Muscle of leg (tissue), 3 donors: ENCODE measurements at regions not wholly inside any gene's neighbourhood (a gene's known extent, or its start where the extent isn't known, plus 50 kb on each side); places are given as distances from the start of the nearest gene placed in this dataset.

Experiments used
- DNase-seq: peaks from one replicate; pipeline ENCODE4 v3.0.0; 2013
- H3K27ac ChIP-seq: one replicate; pipeline ENCODE4 v1.5.1; 2013; ENCODE audit warnings: mild to moderate bottlenecking, low read length, control low read depth
- H3K27me3 ChIP-seq: one replicate; pipeline ENCODE4 v1.6.1; 2013; ENCODE audit warnings: low read length; ENCODE audit not compliant: control insufficient read depth, insufficient read depth
- H3K36me3 ChIP-seq: one replicate; pipeline ENCODE4 v1.6.1; 2013; ENCODE audit warnings: low read length; ENCODE audit not compliant: control insufficient read depth, insufficient read depth
- H3K4me1 ChIP-seq: one replicate; pipeline ENCODE4 v1.6.1; 2013; ENCODE audit warnings: low read length; ENCODE audit not compliant: control insufficient read depth, insufficient read depth
- H3K4me3 ChIP-seq: one replicate; pipeline ENCODE4 v1.5.1; 2013; ENCODE audit warnings: low read length, control low read depth
- H3K9me3 ChIP-seq: replicated peaks from 2 replicates; pipeline ENCODE4 v1.6.1; 2013; ENCODE audit warnings: low read depth, low read length; ENCODE audit not compliant: control insufficient read depth
- WGBS: methylation state at CpG from one replicate; pipeline ENCODE4 v1.1.5; 2013; ENCODE audit warnings: missing lambda C conversion rate; ENCODE audit not compliant: insufficient coverage; 5-methylcytosine and 5-hydroxymethylcytosine counted together

DNA sequence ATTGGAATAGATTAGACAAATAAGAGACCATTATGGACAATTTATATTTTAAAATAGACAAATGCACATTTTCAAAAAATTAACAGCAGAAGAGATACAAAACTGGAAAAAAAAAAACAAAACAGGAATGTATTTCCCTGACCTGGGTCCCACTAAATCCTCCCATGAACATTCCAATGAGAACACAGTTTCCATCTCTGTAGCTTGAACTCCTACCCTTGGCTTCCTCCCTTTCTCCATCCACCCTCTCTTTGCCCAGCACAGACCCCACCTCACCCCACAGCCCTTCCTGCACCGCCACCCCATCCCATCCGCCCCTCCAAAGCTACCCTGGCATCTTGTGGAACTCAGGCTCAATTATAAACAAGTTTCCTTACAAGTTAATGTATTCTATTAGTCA is 71.2 kb upstream of the MPP7 start:
- Histone ChIP-seq H3K4me3 (no peak overlapping the region), H3K36me3 (no peaks in the 10 kb centered on the region), H3K4me1 (no peaks in the 10 kb centered on the region), H3K27me3 (no peaks in the 10 kb centered on the region), H3K27ac (no peak overlapping the region), H3K9me3 (no peaks in the 10 kb centered on the region)
- no CpG with 5 or more reads among the region's 2 CpGs for WGBS
- no peak for DNase-seq

DNA sequence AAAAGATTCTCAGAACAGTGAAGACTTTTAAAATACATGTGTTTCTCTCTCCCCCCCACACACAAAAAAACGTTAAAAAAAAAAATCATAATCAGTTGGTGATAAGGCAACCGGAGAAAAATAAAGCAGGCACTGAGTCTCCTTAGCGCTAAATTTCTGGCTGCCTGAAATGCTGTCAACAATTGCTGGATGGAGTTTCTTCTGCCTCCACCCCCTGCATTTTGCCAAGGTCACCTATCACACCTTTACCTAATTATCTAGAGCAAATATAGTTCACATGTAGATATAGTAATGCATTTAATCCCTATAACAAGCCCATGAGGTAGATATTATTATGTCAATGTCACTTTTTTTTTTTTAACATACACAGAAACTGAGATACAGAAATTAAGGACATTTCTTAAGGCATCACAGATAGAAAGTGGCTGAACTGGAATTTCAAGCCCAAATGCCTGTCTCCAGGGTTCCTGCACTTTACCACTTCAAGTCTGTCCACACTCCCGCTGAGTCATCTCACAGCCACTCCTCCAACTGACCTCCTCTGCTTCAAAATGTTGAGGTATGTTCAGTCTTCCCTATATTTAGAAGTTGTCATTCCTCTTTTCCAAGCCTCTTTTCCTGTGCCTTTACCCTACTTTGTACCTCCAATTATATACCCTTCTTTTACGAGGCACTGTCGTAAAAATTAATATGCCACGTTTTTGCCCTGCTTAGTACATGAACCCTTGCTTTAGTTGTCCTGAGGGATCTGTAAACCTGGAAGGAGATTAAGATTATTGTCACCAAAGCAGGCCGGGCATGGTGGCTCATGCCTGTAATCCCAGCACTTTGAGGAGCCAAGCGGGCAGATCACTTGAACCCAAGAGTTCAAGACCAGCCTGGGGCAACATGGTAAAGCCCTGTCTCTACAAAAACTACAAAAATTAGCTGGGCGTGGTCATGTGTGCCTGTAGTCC is 72.8 kb upstream of the MPP7 start:
- H3K27ac ChIP-seq, result no peak overlapping the region
- no peak overlapping the region for H3K4me3 ChIP-seq
- no peaks in the 10 kb centered on the region for H3K4me1 ChIP-seq
- 74% methylated on average over 3 of the region's 10 CpGs for WGBS
- DNase-seq, result no peak
- no peaks in the 10 kb centered on the region for H3K9me3 ChIP-seq
- no peaks in the 10 kb centered on the region for H3K36me3 ChIP-seq
- no peaks in the 10 kb centered on the region for H3K27me3 ChIP-seq

DNA sequence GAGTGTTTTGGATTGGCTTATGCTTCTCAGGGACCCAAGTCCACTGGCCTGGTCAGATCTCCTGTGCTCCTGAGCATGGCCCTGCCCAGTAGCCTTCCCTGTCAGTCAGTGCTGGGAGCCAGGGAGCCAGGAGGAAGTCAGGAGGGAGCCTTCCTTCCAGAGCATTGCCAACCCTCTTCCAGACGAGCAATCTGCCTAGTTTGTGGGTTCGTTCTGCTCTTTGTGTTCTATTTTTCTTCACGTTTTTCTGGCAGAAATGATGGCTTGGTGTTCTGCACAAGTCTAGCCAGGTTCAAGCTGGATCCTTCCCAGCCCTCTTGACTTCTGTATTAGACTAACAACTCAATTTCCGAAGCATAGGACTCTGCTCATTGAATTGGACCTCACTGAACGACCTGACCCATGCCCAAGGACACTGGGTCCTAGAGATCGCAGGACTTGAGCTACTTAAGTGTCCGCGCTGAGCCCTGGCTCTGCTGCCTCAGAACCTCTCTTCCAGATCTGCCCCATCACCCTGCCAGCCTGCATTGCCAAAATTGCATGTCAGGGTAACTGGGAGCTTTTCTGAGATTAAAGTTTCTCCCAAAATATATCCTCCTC is 76.2 kb upstream of the MPP7 start:
- Histone ChIP-seq H3K27me3 (peaks cover 2% of the 10 kb centered on the region), H3K9me3 (no peaks in the 10 kb centered on the region), H3K4me3 (no peak overlapping the region), H3K36me3 (no peaks in the 10 kb centered on the region), H3K4me1 (peaks cover 2% of the 10 kb centered on the region), H3K27ac (no peak overlapping the region)
- DNase-seq, result no peak
- WGBS, result 73% methylated on average over 6 of the region's 8 CpGs

DNA sequence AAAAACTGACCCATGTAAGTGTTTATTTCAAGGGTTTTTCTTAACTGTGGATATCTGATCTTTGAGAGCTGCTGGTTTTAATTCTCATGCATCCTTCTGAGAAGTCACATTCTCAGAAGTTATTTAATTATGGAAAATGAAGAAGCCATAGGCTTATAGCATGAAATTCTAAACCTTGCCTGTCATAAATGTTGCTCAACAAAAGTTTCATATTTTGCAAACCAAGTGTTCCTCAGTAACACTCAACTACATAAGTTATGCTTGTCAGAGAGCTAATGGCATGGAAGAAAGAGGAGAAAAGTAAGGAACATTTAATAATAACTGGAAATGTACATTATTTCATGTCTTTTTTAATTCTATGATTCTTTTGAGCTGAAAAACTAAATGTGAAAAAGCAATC is 78.6 kb upstream of the MPP7 start:
- Histone ChIP-seq H3K4me1 (peaks cover 2% of the 10 kb centered on the region), H3K27me3 (peaks cover 2% of the 10 kb centered on the region), H3K27ac (no peak overlapping the region), H3K36me3 (no peaks in the 10 kb centered on the region), H3K9me3 (no peaks in the 10 kb centered on the region), H3K4me3 (no peak overlapping the region)
- DNase-seq, result no peak

DNA sequence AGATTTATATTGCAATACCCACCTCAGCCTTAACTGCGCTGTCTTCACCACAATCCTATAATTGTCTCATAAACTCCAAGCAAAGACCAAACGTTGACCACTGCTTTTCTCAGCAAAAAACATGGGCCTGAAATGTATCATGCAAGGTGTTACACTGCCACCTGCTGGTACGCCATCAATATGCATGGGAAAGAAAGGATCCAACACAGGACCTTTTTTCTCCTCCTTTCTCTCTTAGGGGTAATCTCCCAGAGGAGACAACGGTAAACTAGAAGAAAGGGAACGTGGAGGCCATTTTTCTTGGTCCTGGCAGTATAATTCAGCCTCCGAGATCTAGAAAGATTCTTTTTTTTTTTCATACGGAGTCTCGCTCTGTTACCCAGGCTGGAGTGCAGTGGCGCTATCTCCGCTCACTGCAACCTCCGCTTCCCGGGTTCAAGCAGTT is 79.1 kb upstream of the MPP7 start:
- no peak overlapping the region for H3K4me3 ChIP-seq
- H3K9me3 ChIP-seq, result no peaks in the 10 kb centered on the region
- WGBS, result 61% methylated on average over 7 of the region's 12 CpGs
- peak; percentile 94 for DNase-seq
- peaks cover 2% of the 10 kb centered on the region for H3K27me3 ChIP-seq
- no peaks in the 10 kb centered on the region for H3K36me3 ChIP-seq
- H3K27ac ChIP-seq, result no peak overlapping the region
- peaks cover 2% of the 10 kb centered on the region for H3K4me1 ChIP-seq

DNA sequence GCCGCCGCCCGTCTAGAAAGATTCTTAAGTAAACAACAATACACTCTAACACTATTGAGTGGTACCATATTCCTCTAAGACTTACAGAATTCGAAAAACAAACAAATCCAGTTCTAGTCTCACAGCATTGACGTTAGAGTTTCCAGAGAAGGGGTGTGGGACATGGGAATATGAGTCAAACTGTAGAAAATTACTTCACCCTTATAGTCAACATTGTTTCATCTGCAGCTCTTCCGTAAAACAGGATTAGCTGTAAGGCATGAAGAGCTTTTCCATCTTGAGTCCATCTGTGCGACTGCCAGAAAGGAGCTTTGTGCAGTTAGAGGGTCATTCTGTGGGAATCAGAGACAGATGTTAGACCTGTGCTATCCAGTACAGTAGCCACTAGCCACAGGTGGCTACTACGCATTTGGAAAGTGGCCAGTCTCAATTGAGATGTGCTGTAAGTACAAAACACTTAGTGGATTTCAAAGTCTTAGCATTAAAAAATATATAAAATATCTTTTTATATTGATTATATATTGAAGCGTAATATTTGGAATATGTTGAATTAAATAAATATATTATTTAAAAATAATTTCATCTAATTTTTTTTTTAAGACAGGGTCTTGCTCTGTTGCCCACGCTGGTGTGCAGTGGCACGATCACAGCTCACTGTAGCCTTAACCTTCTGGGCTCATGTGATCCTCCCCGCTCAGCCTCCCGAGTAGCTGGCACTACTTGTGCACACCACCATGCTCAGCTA is 79.8 kb upstream of the MPP7 start:
- H3K27me3 ChIP-seq, result peaks cover 2% of the 10 kb centered on the region
- no peak overlapping the region for H3K27ac ChIP-seq
- H3K4me1 ChIP-seq, result peaks cover 2% of the 10 kb centered on the region
- 68% methylated on average over 8 of the region's 13 CpGs for WGBS
- no peak overlapping the region for H3K4me3 ChIP-seq
- peak; percentile 66 for DNase-seq
- H3K36me3 ChIP-seq, result no peaks in the 10 kb centered on the region
- H3K9me3 ChIP-seq, result no peaks in the 10 kb centered on the region

DNA sequence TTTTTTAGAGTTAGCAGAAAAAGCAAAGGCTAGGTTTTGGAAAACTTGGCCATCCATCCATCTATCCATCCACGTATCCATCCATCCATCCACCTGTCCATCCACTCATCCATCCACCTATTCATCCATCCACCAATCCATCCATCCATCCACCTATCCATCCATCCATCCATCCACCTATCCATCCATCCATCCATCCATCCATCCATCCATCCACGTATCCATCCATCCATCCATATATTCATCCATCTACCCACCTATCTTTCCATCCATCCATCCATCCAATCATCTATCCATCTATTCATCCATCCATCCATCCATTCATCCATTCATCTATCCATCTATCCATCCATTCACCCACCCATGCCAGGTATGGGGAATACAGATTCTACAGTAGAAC is 81.7 kb upstream of the MPP7 start:
- WGBS, result 100% methylated on average over 2 of the region's 2 CpGs
- DNase-seq, result no peak
- peaks cover 2% of the 10 kb centered on the region for H3K27me3 ChIP-seq

DNA sequence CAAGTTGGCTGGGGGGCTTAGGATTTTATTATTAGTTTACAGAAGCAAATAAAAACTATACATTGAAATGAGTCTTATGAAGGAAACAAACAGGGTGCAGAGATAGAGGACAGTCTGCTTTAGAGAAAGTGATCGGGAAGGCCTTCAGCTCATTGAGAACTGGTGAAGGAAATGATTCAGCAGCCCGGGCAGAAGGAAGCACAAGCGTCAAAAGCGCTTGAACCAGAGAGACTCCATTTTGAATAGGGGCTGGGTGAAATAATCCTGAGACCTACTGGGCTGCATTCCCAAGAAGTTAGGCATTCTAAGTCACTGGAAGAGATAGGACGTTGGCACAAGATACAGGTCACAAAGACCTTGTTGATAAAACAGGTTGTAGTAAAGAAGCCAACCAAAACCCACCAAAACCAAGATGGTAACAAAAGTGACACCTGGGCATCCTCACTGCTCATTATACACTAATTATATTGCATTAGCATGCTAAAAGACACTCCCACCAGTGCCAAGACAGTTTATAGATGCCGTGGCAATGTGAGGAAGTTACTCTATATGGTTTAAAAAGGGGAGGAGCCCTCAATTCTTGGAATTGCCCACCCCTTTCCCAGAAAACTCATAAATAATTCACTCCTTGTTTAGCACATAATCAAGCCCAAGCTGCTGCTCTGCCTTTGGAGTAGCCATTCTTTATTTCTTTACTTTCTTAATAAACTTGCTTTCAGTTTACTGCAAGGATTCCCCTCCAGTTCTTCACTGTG is 83.1 kb upstream of the MPP7 start:
- DNase-seq, result no peak
- WGBS, result 94% methylated on average over 4 of the region's 6 CpGs
- no peaks in the 10 kb centered on the region for H3K36me3 ChIP-seq
- H3K27ac ChIP-seq, result no peak overlapping the region
- peaks cover 2% of the 10 kb centered on the region for H3K4me1 ChIP-seq
- peaks cover 2% of the 10 kb centered on the region for H3K27me3 ChIP-seq
- peaks cover under 1% of the 10 kb centered on the region for H3K9me3 ChIP-seq
- H3K4me3 ChIP-seq, result no peak overlapping the region

More for the DNA sequence above, 81.7 kb upstream of the MPP7 start:
- Histone ChIP-seq H3K4me3 (no peak overlapping the region), H3K4me1 (peaks cover 2% of the 10 kb centered on the region), H3K36me3 (no peaks in the 10 kb centered on the region), H3K9me3 (no peaks in the 10 kb centered on the region), H3K27ac (no peak overlapping the region)

DNA sequence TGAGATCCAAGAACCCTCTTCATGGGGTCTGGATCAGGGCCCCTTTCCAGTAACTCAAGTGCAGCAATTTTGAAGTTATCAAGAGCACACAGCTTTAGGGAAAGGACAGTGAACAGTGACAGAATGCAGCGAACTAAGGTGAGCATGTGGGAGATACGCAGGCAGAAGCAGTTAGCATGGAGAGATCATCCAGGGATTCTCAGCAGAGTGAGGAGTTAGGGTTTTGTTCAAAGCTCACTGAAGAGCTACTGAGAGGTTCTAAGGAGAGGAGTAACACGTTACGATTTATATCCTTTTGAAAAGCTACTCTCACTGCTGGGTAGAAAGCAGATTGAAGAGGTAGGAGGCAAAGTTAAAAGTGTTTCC is 83.6 kb upstream of the MPP7 start:
- Histone ChIP-seq H3K36me3 (no peaks in the 10 kb centered on the region), H3K4me1 (peaks cover 2% of the 10 kb centered on the region), H3K27me3 (peaks cover 2% of the 10 kb centered on the region), H3K27ac (no peak overlapping the region), H3K9me3 (peaks cover 3% of the 10 kb centered on the region), H3K4me3 (no peak overlapping the region)
- DNase-seq, result no peak
- 73% methylated on average over 2 of the region's 4 CpGs for WGBS
